Trophoblast cell (in vitro differentiated cells and primary cell): ENCODE measurements at regions not wholly inside any gene's neighbourhood (a gene's known extent, or its start where the extent isn't known, plus 50 kb on each side); places are given as distances from the start of the nearest gene placed in this dataset.

ENCODE experiments used
- DNase-seq, 2 donors: peaks; one replicate each; pipeline ENCODE4 v3.0.0-alpha.2; 2016
- H2AFZ ChIP-seq: 2 replicates; pipeline ENCODE4 v1.6.1; 2013; ENCODE audit warnings: low read length, moderate library complexity, mild to moderate bottlenecking; ENCODE audit not compliant: insufficient read depth, poor library complexity
- H2AK5ac ChIP-seq: 2 replicates; pipeline ENCODE4 v1.6.1; 2013; ENCODE audit warnings: mild to moderate bottlenecking, low read length
- H2BK120ac ChIP-seq: 2 replicates; pipeline ENCODE4 v1.6.1; 2013; ENCODE audit warnings: low read length, mild to moderate bottlenecking, moderate library complexity; ENCODE audit not compliant: insufficient read depth, poor library complexity
- H2BK12ac ChIP-seq: 2 replicates; pipeline ENCODE4 v1.6.1; 2013; ENCODE audit warnings: mild to moderate bottlenecking, low read length, moderate library complexity
- H2BK5ac ChIP-seq: 2 replicates; pipeline ENCODE4 v1.6.1; 2013; ENCODE audit warnings: low read length, low read depth, moderate library complexity, mild to moderate bottlenecking; ENCODE audit not compliant: poor library complexity
- H3K14ac ChIP-seq: 2 replicates; pipeline ENCODE4 v1.6.1; 2013; ENCODE audit warnings: mild to moderate bottlenecking, low read length
- H3K18ac ChIP-seq: 2 replicates; pipeline ENCODE4 v1.6.1; 2013; ENCODE audit warnings: mild to moderate bottlenecking, low read length
- H3K23ac ChIP-seq: 2 replicates; pipeline ENCODE4 v1.6.1; 2013; ENCODE audit warnings: low read length
- H3K27ac ChIP-seq: 2 replicates; pipeline ENCODE4 v1.5.1; 2013; ENCODE audit warnings: low read depth, mild to moderate bottlenecking, inconsistent platforms, low read length, moderate library complexity
- H3K27me3 ChIP-seq: 2 replicates; pipeline ENCODE4 v1.6.1; 2013; ENCODE audit warnings: inconsistent platforms, mild to moderate bottlenecking, low read length, moderate library complexity; ENCODE audit not compliant: insufficient read depth
- H3K36me3 ChIP-seq, 2 experiments: 1 replicate in 1 of 2; 2 replicates in 1 of 2; pipeline ENCODE4 v1.6.1; 2013; ENCODE audit warnings: low read length in 2 of 2, mild to moderate bottlenecking in 2 of 2, moderate library complexity in 1 of 2; ENCODE audit not compliant: insufficient read depth in 2 of 2, control insufficient read depth in 1 of 2
- H3K4ac ChIP-seq: 2 replicates; pipeline ENCODE4 v1.6.1; 2013; ENCODE audit warnings: low read depth, mild to moderate bottlenecking, low read length, moderate library complexity
- H3K4me1 ChIP-seq, 2 experiments: 1 replicate in 1 of 2; 2 replicates in 1 of 2; pipeline ENCODE4 v1.6.1; 2013; ENCODE audit warnings: low read length in 2 of 2, mild to moderate bottlenecking in 2 of 2, moderate library complexity in 1 of 2; ENCODE audit not compliant: insufficient read depth in 2 of 2, control insufficient read depth in 1 of 2
- H3K4me2 ChIP-seq: 2 replicates; pipeline ENCODE4 v1.6.1; 2013; ENCODE audit warnings: inconsistent platforms, mild to moderate bottlenecking, low read length, moderate library complexity
- H3K4me3 ChIP-seq: 2 replicates; pipeline ENCODE4 v1.5.1; 2013; ENCODE audit warnings: mild to moderate bottlenecking, low read depth, low read length, inconsistent platforms
- H3K79me1 ChIP-seq: one replicate; pipeline ENCODE4 v1.6.1; 2013; ENCODE audit warnings: low read length
- H3K79me2 ChIP-seq: 2 replicates; pipeline ENCODE4 v1.6.1; 2013; ENCODE audit warnings: low read length, mild to moderate bottlenecking; ENCODE audit not compliant: control insufficient read depth, insufficient read depth, poor library complexity
- H3K9ac ChIP-seq: 2 replicates; pipeline ENCODE4 v1.6.1; 2013; ENCODE audit warnings: mild to moderate bottlenecking, low read length
- H3K9me3 ChIP-seq: 2 replicates; pipeline ENCODE4 v1.6.1; 2013; ENCODE audit warnings: low read depth, mild to moderate bottlenecking, control low read depth, inconsistent platforms, low read length; ENCODE audit not compliant: insufficient read depth
- H4K12ac ChIP-seq: 2 replicates; pipeline ENCODE4 v1.6.1; 2013; ENCODE audit warnings: low read depth, mild to moderate bottlenecking, low read length, moderate library complexity
- H4K8ac ChIP-seq: 2 replicates; pipeline ENCODE4 v1.6.1; 2013; ENCODE audit warnings: low read depth, mild to moderate bottlenecking, low read length, moderate library complexity
- H4K91ac ChIP-seq: one replicate; pipeline ENCODE4 v1.6.1; 2013; ENCODE audit warnings: low read depth, mild to moderate bottlenecking, low read length, moderate library complexity
- WGBS: extraction: QIAGEN DNeasy Blood & Tissue Kit; methylation state at CpG from one replicate; pipeline ENCODE4 v1.1.7; 2013; ENCODE audit warnings: missing lambda C conversion rate; ENCODE audit not compliant: insufficient read length, insufficient coverage; ENCODE audit errors: extremely low coverage; 5-methylcytosine and 5-hydroxymethylcytosine counted together

- Histone ChIP-seq H2BK120ac (no peak overlapping the region), H2BK5ac (no peak overlapping the region), H3K23ac (no peak overlapping the region), H3K9ac (no peak overlapping the region), H3K4me2 (no peak overlapping the region), H2AK5ac (no peak overlapping the region), H3K79me2 (no peaks in the 10 kb centered on the region), H3K4ac (no peak overlapping the region), H3K18ac (no peak overlapping the region), H4K8ac (no peak overlapping the region), H3K9me3 (no peaks in the 10 kb centered on the region), H3K79me1 (no peaks in the 10 kb centered on the region), H2AFZ (no peak overlapping the region), H4K91ac (no peak overlapping the region), H2BK12ac (no peak overlapping the region), H3K27me3 (no peaks in the 10 kb centered on the region), H4K12ac (no peak overlapping the region), H3K14ac (no peak overlapping the region), H3K4me1 (no peaks in the 10 kb centered on the region), H3K36me3 (no peaks in the 10 kb centered on the region), H3K27ac (no peak overlapping the region), H3K4me3 (no peak overlapping the region)
- DNase-seq = no peak
- no CpG with 5 or more reads among the region's 5 CpGs for whole genome bisulfite sequencing
Measured at GRCh38 chr12:107362960-107363359, 269.6 kb upstream of the CRY1 start.

- Histone ChIP-seq H3K18ac (no peak overlapping the region), H3K4me1 (no peaks in the 10 kb centered on the region), H2AK5ac (no peak overlapping the region), H4K12ac (no peak overlapping the region), H3K27me3 (no peaks in the 10 kb centered on the region), H3K23ac (no peak overlapping the region), H3K4me3 (no peak overlapping the region), H3K9ac (no peak overlapping the region), H2BK120ac (no peak overlapping the region), H4K8ac (no peak overlapping the region), H2AFZ (no peak overlapping the region), H3K36me3 (no peaks in the 10 kb centered on the region), H2BK5ac (no peak overlapping the region), H3K9me3 (no peaks in the 10 kb centered on the region), H3K79me1 (no peaks in the 10 kb centered on the region), H4K91ac (no peak overlapping the region), H3K79me2 (no peaks in the 10 kb centered on the region), H3K4ac (no peak overlapping the region), H3K14ac (no peak overlapping the region), H3K27ac (no peak overlapping the region), H2BK12ac (no peak overlapping the region), H3K4me2 (no peak overlapping the region)
- no peak for DNase-seq
- 100% methylated on average over 1 of the region's 3 CpGs for WGBS
Measured at GRCh38 chr12:107364875-107365518, 271.6 kb upstream of the CRY1 start.

GRCh38 chr12:107365703-107366102 lies 272.4 kb upstream of the CRY1 start:
- no peak overlapping the region for H2AFZ ChIP-seq
- no peaks in the 10 kb centered on the region for H3K36me3 ChIP-seq
- DNase-seq = no peak
- no peak overlapping the region for H3K18ac ChIP-seq
- no peak overlapping the region for H3K4me2 ChIP-seq
- no peak overlapping the region for H4K12ac ChIP-seq
- no peak overlapping the region for H2BK12ac ChIP-seq
- no peak overlapping the region for H2AK5ac ChIP-seq
- no peaks in the 10 kb centered on the region for H3K27me3 ChIP-seq
- H4K91ac ChIP-seq = no peak overlapping the region
- H3K9me3 ChIP-seq = no peaks in the 10 kb centered on the region
- H3K9ac ChIP-seq = no peak overlapping the region
- no peak overlapping the region for H3K4me3 ChIP-seq
- no CpG with 5 or more reads among the region's 3 CpGs for WGBS
- H3K14ac ChIP-seq = no peak overlapping the region
- H2BK120ac ChIP-seq = no peak overlapping the region
- H3K27ac ChIP-seq = no peak overlapping the region
- no peak overlapping the region for H3K4ac ChIP-seq
- no peak overlapping the region for H4K8ac ChIP-seq
- H3K79me1 ChIP-seq = no peaks in the 10 kb centered on the region
- H3K23ac ChIP-seq = no peak overlapping the region
- H3K79me2 ChIP-seq = no peaks in the 10 kb centered on the region
- no peaks in the 10 kb centered on the region for H3K4me1 ChIP-seq
- H2BK5ac ChIP-seq = no peak overlapping the region

- H2BK120ac ChIP-seq = no peak overlapping the region
- no peaks in the 10 kb centered on the region for H3K4me1 ChIP-seq
- H4K12ac ChIP-seq = no peak overlapping the region
- no peaks in the 10 kb centered on the region for H3K79me1 ChIP-seq
- no peak overlapping the region for H3K27ac ChIP-seq
- H3K4me3 ChIP-seq = no peak overlapping the region
- no peaks in the 10 kb centered on the region for H3K79me2 ChIP-seq
- no peak overlapping the region for H3K4me2 ChIP-seq
- H3K18ac ChIP-seq = no peak overlapping the region
- H4K8ac ChIP-seq = no peak overlapping the region
- H3K27me3 ChIP-seq = no peaks in the 10 kb centered on the region
- no peaks in the 10 kb centered on the region for H3K36me3 ChIP-seq
- no peak overlapping the region for H4K91ac ChIP-seq
- no peak overlapping the region for H2AFZ ChIP-seq
- H2BK5ac ChIP-seq = no peak overlapping the region
- no peaks in the 10 kb centered on the region for H3K9me3 ChIP-seq
- no peak overlapping the region for H3K14ac ChIP-seq
- H3K23ac ChIP-seq = no peak overlapping the region
- no peak overlapping the region for H3K9ac ChIP-seq
- no CpG with 5 or more reads among the region's 2 CpGs for WGBS
- no peak overlapping the region for H2BK12ac ChIP-seq
- DNase-seq = no peak
- no peak overlapping the region for H2AK5ac ChIP-seq
- no peak overlapping the region for H3K4ac ChIP-seq
Measured at GRCh38 chr12:107366322-107366721, 273.0 kb upstream of the CRY1 start.
